ENCODE measurements at regions not wholly inside any gene's neighbourhood (a gene's known extent, or its start where the extent isn't known, plus 50 kb on each side); places are given as distances from the start of the nearest gene placed in this dataset.

GRCh38 chr20:11030351-11030750 lies 356.6 kb upstream of the JAG1 start:
- Histone ChIP-seq H2BK12ac (ENCODE audit: low read length in 2 of 2) (no peak overlapping the region), H2AFZ (ENCODE audit: low read depth, low read length) (no peak overlapping the region), H3K9me3 (ENCODE audit: control insufficient read depth, low read length) (peaks cover 2% of the 10 kb centered on the region), H2BK15ac (ENCODE audit: low read depth, poor library complexity, severe bottlenecking) (no peak overlapping the region), H4K91ac (ENCODE audit: low read length) (no peak overlapping the region), H3K4me3 (ENCODE audit: insufficient read depth in 1 of 2, low read depth in 1 of 2, low read length in 2 of 2) (no peak overlapping the region), H3K14ac (ENCODE audit: low read length in 2 of 2) (no peak overlapping the region), H3K23ac (ENCODE audit: low read length in 2 of 2) (no peak overlapping the region), H2BK120ac (ENCODE audit: low read depth, low read length) (no peak overlapping the region), H3K79me1 (replicated peaks; ENCODE audit: low read length, poor library complexity, severe bottlenecking) (no peaks in the 10 kb centered on the region), H3K36me3 (ENCODE audit: control insufficient read depth in 1 of 2, insufficient read depth in 2 of 2, low read depth in 1 of 2, low read length in 2 of 2) (no peaks in the 10 kb centered on the region), H3K27ac (ENCODE audit: low read length, poor library complexity, severe bottlenecking) (no peak overlapping the region), H3K4me2 (ENCODE audit: low read length, poor library complexity, severe bottlenecking) (no peak overlapping the region), H3K4ac (ENCODE audit: low read depth in 1 of 2, low read length in 2 of 2) (no peak overlapping the region), H2BK5ac (ENCODE audit: low read depth, low read length, poor library complexity, severe bottlenecking) (no peak overlapping the region), H4K8ac (ENCODE audit: low read length) (no peak overlapping the region), H3K9ac (ENCODE audit: low read length) (no peak overlapping the region), H2AK5ac (ENCODE audit: low read length, severe bottlenecking) (no peak overlapping the region), H3K4me1 (ENCODE audit: control insufficient read depth, insufficient read depth, low read depth, low read length) (no peaks in the 10 kb centered on the region), H3K27me3 (ENCODE audit: control insufficient read depth in 1 of 2, insufficient read depth in 1 of 2, low read length in 2 of 2) (no peaks in the 10 kb centered on the region), H3K18ac (ENCODE audit: low read depth in 1 of 2, low read length in 2 of 2) (no peak overlapping the region)
- no peak for DNase-seq
- 97% methylated on average over 2 of the region's 2 CpGs for WGBS

- H2BK5ac ChIP-seq (ENCODE audit: low read depth, low read length, poor library complexity, severe bottlenecking), result no peak overlapping the region
- H3K79me1 ChIP-seq (replicated peaks; ENCODE audit: low read length, poor library complexity, severe bottlenecking), result no peaks in the 10 kb centered on the region
- DNase-seq, result no peak
- no peak overlapping the region for H2BK12ac ChIP-seq (ENCODE audit: low read length in 2 of 2)
- H3K4me2 ChIP-seq (ENCODE audit: low read length, poor library complexity, severe bottlenecking), result no peak overlapping the region
- H3K14ac ChIP-seq (ENCODE audit: low read length in 2 of 2), result no peak overlapping the region
- H3K36me3 ChIP-seq (ENCODE audit: control insufficient read depth in 1 of 2, insufficient read depth in 2 of 2, low read depth in 1 of 2, low read length in 2 of 2), result no peaks in the 10 kb centered on the region
- no peak overlapping the region for H3K18ac ChIP-seq (ENCODE audit: low read depth in 1 of 2, low read length in 2 of 2)
- no peak overlapping the region for H3K27ac ChIP-seq (ENCODE audit: low read length, poor library complexity, severe bottlenecking)
- no peaks in the 10 kb centered on the region for H3K4me1 ChIP-seq (ENCODE audit: control insufficient read depth, insufficient read depth, low read depth, low read length)
- no peak overlapping the region for H2AFZ ChIP-seq (ENCODE audit: low read depth, low read length)
- H3K27me3 ChIP-seq (ENCODE audit: control insufficient read depth in 1 of 2, insufficient read depth in 1 of 2, low read length in 2 of 2), result no peaks in the 10 kb centered on the region
- peaks cover 2% of the 10 kb centered on the region for H3K9me3 ChIP-seq (ENCODE audit: control insufficient read depth, low read length)
- no peak overlapping the region for H2AK5ac ChIP-seq (ENCODE audit: low read length, severe bottlenecking)
- H3K9ac ChIP-seq (ENCODE audit: low read length), result no peak overlapping the region
- H3K23ac ChIP-seq (ENCODE audit: low read length in 2 of 2), result no peak overlapping the region
- no peak overlapping the region for H4K91ac ChIP-seq (ENCODE audit: low read length)
- no peak overlapping the region for H3K4me3 ChIP-seq (ENCODE audit: insufficient read depth in 1 of 2, low read depth in 1 of 2, low read length in 2 of 2)
- H2BK120ac ChIP-seq (ENCODE audit: low read depth, low read length), result no peak overlapping the region
- H2BK15ac ChIP-seq (ENCODE audit: low read depth, poor library complexity, severe bottlenecking), result no peak overlapping the region
- no peak overlapping the region for H4K8ac ChIP-seq (ENCODE audit: low read length)
- WGBS, result 78% methylated on average over 2 of the region's 2 CpGs
- H3K4ac ChIP-seq (ENCODE audit: low read depth in 1 of 2, low read length in 2 of 2), result no peak overlapping the region
Observed at GRCh38 chr20:11031300-11031699, 357.5 kb upstream of the JAG1 start.

- Histone ChIP-seq H3K27ac (ENCODE audit: low read length, poor library complexity, severe bottlenecking) (no peak overlapping the region), H4K8ac (ENCODE audit: low read length) (no peak overlapping the region), H3K79me1 (replicated peaks; ENCODE audit: low read length, poor library complexity, severe bottlenecking) (no peaks in the 10 kb centered on the region), H3K14ac (ENCODE audit: low read length in 2 of 2) (no peak overlapping the region), H3K23ac (ENCODE audit: low read length in 2 of 2) (no peak overlapping the region), H3K9ac (ENCODE audit: low read length) (no peak overlapping the region), H3K36me3 (ENCODE audit: control insufficient read depth in 1 of 2, insufficient read depth in 2 of 2, low read depth in 1 of 2, low read length in 2 of 2) (no peaks in the 10 kb centered on the region), H4K91ac (ENCODE audit: low read length) (no peak overlapping the region), H3K18ac (ENCODE audit: low read depth in 1 of 2, low read length in 2 of 2) (no peak overlapping the region), H3K4me3 (ENCODE audit: insufficient read depth in 1 of 2, low read depth in 1 of 2, low read length in 2 of 2) (no peak overlapping the region), H2BK15ac (ENCODE audit: low read depth, poor library complexity, severe bottlenecking) (no peak overlapping the region), H2BK5ac (ENCODE audit: low read depth, low read length, poor library complexity, severe bottlenecking) (no peak overlapping the region), H2BK120ac (ENCODE audit: low read depth, low read length) (no peak overlapping the region), H3K4ac (ENCODE audit: low read depth in 1 of 2, low read length in 2 of 2) (no peak overlapping the region), H2AFZ (ENCODE audit: low read depth, low read length) (no peak overlapping the region), H3K4me2 (ENCODE audit: low read length, poor library complexity, severe bottlenecking) (no peak overlapping the region), H3K4me1 (ENCODE audit: control insufficient read depth, insufficient read depth, low read depth, low read length) (no peaks in the 10 kb centered on the region), H3K27me3 (ENCODE audit: control insufficient read depth in 1 of 2, insufficient read depth in 1 of 2, low read length in 2 of 2) (no peaks in the 10 kb centered on the region), H2BK12ac (ENCODE audit: low read length in 2 of 2) (no peak overlapping the region), H2AK5ac (ENCODE audit: low read length, severe bottlenecking) (no peak overlapping the region), H3K9me3 (ENCODE audit: control insufficient read depth, low read length) (peaks cover 2% of the 10 kb centered on the region)
- WGBS, result 56% methylated on average over 2 of the region's 3 CpGs
- DNase-seq, result no peak
Observed at GRCh38 chr20:11032611-11033010, 358.8 kb upstream of the JAG1 start.

GRCh38 chr20:11034025-11034424 lies 360.2 kb upstream of the JAG1 start:
- H3K4me2 ChIP-seq (ENCODE audit: low read length, poor library complexity, severe bottlenecking), result no peak overlapping the region
- no peak overlapping the region for H2BK5ac ChIP-seq (ENCODE audit: low read depth, low read length, poor library complexity, severe bottlenecking)
- no peak overlapping the region for H3K23ac ChIP-seq (ENCODE audit: low read length in 2 of 2)
- H3K9me3 ChIP-seq (ENCODE audit: control insufficient read depth, low read length), result peaks cover 2% of the 10 kb centered on the region
- H3K4me1 ChIP-seq (ENCODE audit: control insufficient read depth, insufficient read depth, low read depth, low read length), result no peaks in the 10 kb centered on the region
- H2BK12ac ChIP-seq (ENCODE audit: low read length in 2 of 2), result no peak overlapping the region
- whole genome bisulfite sequencing, result 97% methylated on average over 3 of the region's 3 CpGs
- H2AK5ac ChIP-seq (ENCODE audit: low read length, severe bottlenecking), result no peak overlapping the region
- H3K14ac ChIP-seq (ENCODE audit: low read length in 2 of 2), result peak overlapping the region in 1 of 2 experiments; percentile 12
- H2BK120ac ChIP-seq (ENCODE audit: low read depth, low read length), result no peak overlapping the region
- DNase-seq, result no peak
- no peak overlapping the region for H3K4ac ChIP-seq (ENCODE audit: low read depth in 1 of 2, low read length in 2 of 2)
- H2BK15ac ChIP-seq (ENCODE audit: low read depth, poor library complexity, severe bottlenecking), result no peak overlapping the region
- H3K27me3 ChIP-seq (ENCODE audit: control insufficient read depth in 1 of 2, insufficient read depth in 1 of 2, low read length in 2 of 2), result no peaks in the 10 kb centered on the region
- no peak overlapping the region for H3K4me3 ChIP-seq (ENCODE audit: insufficient read depth in 1 of 2, low read depth in 1 of 2, low read length in 2 of 2)
- no peak overlapping the region for H3K27ac ChIP-seq (ENCODE audit: low read length, poor library complexity, severe bottlenecking)
- H3K9ac ChIP-seq (ENCODE audit: low read length), result no peak overlapping the region
- no peak overlapping the region for H4K8ac ChIP-seq (ENCODE audit: low read length)
- H2AFZ ChIP-seq (ENCODE audit: low read depth, low read length), result no peak overlapping the region
- H3K79me1 ChIP-seq (replicated peaks; ENCODE audit: low read length, poor library complexity, severe bottlenecking), result no peaks in the 10 kb centered on the region
- H3K18ac ChIP-seq (ENCODE audit: low read depth in 1 of 2, low read length in 2 of 2), result no peak overlapping the region
- no peaks in the 10 kb centered on the region for H3K36me3 ChIP-seq (ENCODE audit: control insufficient read depth in 1 of 2, insufficient read depth in 2 of 2, low read depth in 1 of 2, low read length in 2 of 2)
- H4K91ac ChIP-seq (ENCODE audit: low read length), result no peak overlapping the region

Measured in mesenchymal stem cell (in vitro differentiated cells and primary cell).